ENCODE measurements at regions not wholly inside any gene's neighbourhood (a gene's known extent, or its start where the extent isn't known, plus 50 kb on each side); places are given as distances from the start of the nearest gene placed in this dataset.

DNA sequence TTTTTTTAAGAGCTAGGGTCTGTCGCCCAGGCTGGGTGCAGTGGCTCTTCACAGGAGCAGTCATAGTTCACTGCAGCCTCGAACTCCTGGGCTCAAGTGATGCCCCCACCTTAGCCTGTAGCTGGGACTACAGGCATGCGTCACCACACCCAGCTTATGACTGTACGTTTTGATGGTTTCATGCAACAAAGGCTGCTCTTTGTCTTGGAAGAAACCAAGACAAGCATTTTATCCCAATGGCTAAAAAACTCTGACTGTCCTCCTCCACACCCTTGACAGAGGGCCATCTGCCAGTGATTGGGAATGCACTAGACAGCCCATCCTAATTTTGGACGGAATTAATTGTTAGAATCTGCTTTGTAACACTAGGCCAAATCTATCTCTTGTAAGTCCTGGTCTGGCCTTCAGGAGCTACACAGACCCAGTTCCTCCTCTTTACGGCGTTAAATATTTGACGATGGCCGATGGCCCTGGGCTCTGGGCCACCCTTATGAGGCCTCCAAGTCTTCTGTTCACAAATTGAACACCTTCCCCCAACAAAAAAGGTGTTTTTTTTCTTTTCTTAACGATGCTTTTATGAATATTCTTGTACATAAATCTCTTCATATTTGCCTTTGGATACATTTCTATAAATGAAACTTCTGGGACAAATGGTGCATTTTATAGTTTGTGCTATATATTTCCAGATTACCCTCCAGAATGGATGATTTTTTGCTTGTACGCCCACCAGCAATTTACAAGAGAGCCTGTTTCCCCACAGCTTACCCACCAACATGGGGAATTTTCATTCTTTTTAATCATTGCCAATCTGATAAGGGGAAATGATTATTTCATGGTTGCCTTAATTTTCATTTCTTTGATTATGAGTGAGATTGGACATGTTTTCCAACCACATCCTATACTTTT, 104.8 kb upstream of the SLC25A33 start:
- FAIRE-seq, result no peak
- Mint-ChIP-seq H3K36me3 (ENCODE audit: low read depth, unreplicated experiment) (peaks cover 6% of the 10 kb centered on the region), H3K4me3 (ENCODE audit: unreplicated experiment) (no peak overlapping the region), H3K27ac (ENCODE audit: unreplicated experiment) (no peak overlapping the region), H3K27me3 (ENCODE audit: low read depth, unreplicated experiment) (peaks cover 4% of the 10 kb centered on the region), H3K4me1 (ENCODE audit: low read depth, unreplicated experiment) (peaks cover 19% of the 10 kb centered on the region), H3K9me3 (ENCODE audit: unreplicated experiment) (no peaks in the 10 kb centered on the region)
- peaks cover 19% of the 10 kb centered on the region for H3K4me1 ChIP-seq (ENCODE audit: insufficient read depth, low read length)
- H3K27ac ChIP-seq (ENCODE audit: low read depth, low read length), result no peak overlapping the region
- DNase-seq (ENCODE audit: low read depth), result no peak
- H3K27me3 ChIP-seq (ENCODE audit: insufficient read depth, low read length), result no peaks in the 10 kb centered on the region
- H3K4me2 ChIP-seq (ENCODE audit: low read length), result no peak overlapping the region
- no peaks in the 10 kb centered on the region for H3K36me3 ChIP-seq (ENCODE audit: insufficient read depth, low read length)
- H4K20me1 ChIP-seq (ENCODE audit: insufficient read depth, low read length), result no peaks in the 10 kb centered on the region
- H2AFZ ChIP-seq (ENCODE audit: low read depth, low read length), result no peak overlapping the region
- H3K9ac ChIP-seq (ENCODE audit: low read length), result no peak overlapping the region
- H3K4me3 ChIP-seq (ENCODE audit: insufficient read depth, low read depth, low read length), result no peak overlapping the region
- H3K79me2 ChIP-seq (ENCODE audit: insufficient read depth, low read length), result no peaks in the 10 kb centered on the region
- no peak for TF ChIP-seq EZH2 (IDR thresholded peaks at IDR 0.05; ENCODE audit: insufficient read depth, low read length)
- TF ChIP-seq, protein P1, sequence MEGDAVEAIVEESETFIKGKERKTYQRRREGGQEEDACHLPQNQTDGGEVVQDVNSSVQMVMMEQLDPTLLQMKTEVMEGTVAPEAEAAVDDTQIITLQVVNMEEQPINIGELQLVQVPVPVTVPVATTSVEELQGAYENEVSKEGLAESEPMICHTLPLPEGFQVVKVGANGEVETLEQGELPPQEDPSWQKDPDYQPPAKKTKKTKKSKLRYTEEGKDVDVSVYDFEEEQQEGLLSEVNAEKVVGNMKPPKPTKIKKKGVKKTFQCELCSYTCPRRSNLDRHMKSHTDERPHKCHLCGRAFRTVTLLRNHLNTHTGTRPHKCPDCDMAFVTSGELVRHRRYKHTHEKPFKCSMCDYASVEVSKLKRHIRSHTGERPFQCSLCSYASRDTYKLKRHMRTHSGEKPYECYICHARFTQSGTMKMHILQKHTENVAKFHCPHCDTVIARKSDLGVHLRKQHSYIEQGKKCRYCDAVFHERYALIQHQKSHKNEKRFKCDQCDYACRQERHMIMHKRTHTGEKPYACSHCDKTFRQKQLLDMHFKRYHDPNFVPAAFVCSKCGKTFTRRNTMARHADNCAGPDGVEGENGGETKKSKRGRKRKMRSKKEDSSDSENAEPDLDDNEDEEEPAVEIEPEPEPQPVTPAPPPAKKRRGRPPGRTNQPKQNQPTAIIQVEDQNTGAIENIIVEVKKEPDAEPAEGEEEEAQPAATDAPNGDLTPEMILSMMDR (IDR thresholded peaks at IDR 0.05; ENCODE audit: insufficient read depth, low read depth, low read length), result no peak
- H3K9me3 ChIP-seq (ENCODE audit: insufficient read depth, low read depth, low read length), result no peaks in the 10 kb centered on the region

DNA sequence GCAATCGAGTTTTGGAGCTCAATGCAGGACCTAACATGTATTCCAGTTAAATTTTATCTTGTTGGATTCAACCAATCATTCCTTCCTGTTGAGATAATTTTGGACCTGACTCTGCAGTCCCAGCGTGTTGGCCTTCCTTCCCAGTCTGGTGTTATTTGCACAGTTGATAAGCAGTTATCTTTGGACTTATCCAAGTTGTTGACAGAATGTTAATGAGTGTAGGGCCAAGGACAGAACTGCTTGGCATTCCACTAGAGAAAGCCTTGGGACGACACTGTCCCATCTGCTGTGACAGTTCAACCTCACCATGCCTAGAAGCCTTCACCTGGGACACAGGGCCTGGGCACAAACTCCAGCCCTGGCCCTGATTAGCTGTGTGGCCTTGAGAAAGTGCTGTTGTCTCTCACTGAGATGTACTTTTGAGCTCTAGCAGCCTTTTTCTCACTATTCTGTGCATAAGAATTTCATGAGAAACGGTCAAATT, 104.1 kb upstream of the SLC25A33 start:
- Mint-ChIP-seq H3K27ac (ENCODE audit: unreplicated experiment) (no peak overlapping the region), H3K4me3 (ENCODE audit: unreplicated experiment) (no peak overlapping the region), H3K9me3 (ENCODE audit: unreplicated experiment) (no peaks in the 10 kb centered on the region), H3K4me1 (ENCODE audit: low read depth, unreplicated experiment) (peaks cover 17% of the 10 kb centered on the region), H3K27me3 (ENCODE audit: low read depth, unreplicated experiment) (peaks cover 4% of the 10 kb centered on the region), H3K36me3 (ENCODE audit: low read depth, unreplicated experiment) (peaks cover 6% of the 10 kb centered on the region)
- H2AFZ ChIP-seq (ENCODE audit: low read depth, low read length), result no peak overlapping the region
- H3K4me1 ChIP-seq (ENCODE audit: insufficient read depth, low read length), result peaks cover 19% of the 10 kb centered on the region
- TF ChIP-seq EZH2 (IDR thresholded peaks at IDR 0.05; ENCODE audit: insufficient read depth, low read length), result no peak
- TF ChIP-seq, protein P1 (IDR thresholded peaks at IDR 0.05; ENCODE audit: insufficient read depth, low read depth, low read length), result no peak
- no peaks in the 10 kb centered on the region for H3K9me3 ChIP-seq (ENCODE audit: insufficient read depth, low read depth, low read length)
- H3K79me2 ChIP-seq (ENCODE audit: insufficient read depth, low read length), result no peaks in the 10 kb centered on the region
- H3K36me3 ChIP-seq (ENCODE audit: insufficient read depth, low read length), result no peaks in the 10 kb centered on the region
- no peak overlapping the region for H3K27ac ChIP-seq (ENCODE audit: low read depth, low read length)
- H3K9ac ChIP-seq (ENCODE audit: low read length), result no peak overlapping the region
- DNase-seq (ENCODE audit: low read depth) (peak; percentile 66), FAIRE-seq (no peak)
- no peak overlapping the region for H3K4me2 ChIP-seq (ENCODE audit: low read length)
- no peaks in the 10 kb centered on the region for H4K20me1 ChIP-seq (ENCODE audit: insufficient read depth, low read length)
- no peak overlapping the region for H3K4me3 ChIP-seq (ENCODE audit: insufficient read depth, low read depth, low read length)
- H3K27me3 ChIP-seq (ENCODE audit: insufficient read depth, low read length), result no peaks in the 10 kb centered on the region

Data from astrocyte (in vitro differentiated cells and primary cell).